Prostate gland (tissue), 2 donors: ENCODE measurements at regions not wholly inside any gene's neighbourhood (a gene's known extent, or its start where the extent isn't known, plus 50 kb on each side); places are given as distances from the start of the nearest gene placed in this dataset.

Experiments
- DNase-seq: peaks from one replicate; pipeline ENCODE4 v3.0.0-alpha.2; 2019; ENCODE audit warnings: low spot score
- H3K27ac ChIP-seq, 2 donors: fragments of 200-600 bp; sonication (generic); 2 replicates each; pipeline ENCODE4 v1.5.1; 2017 to 2019
- H3K27me3 ChIP-seq: fragments of 200-600 bp; sonication (generic); replicated peaks from 2 replicates; pipeline ENCODE4 v1.5.1; 2019; ENCODE audit not compliant: insufficient read depth
- H3K36me3 ChIP-seq, 2 donors: fragments of 200-600 bp; sonication (generic); 1 replicate in 1 of 2; 2 replicates in 1 of 2; pipeline versions ENCODE4 v1.5.1 to v1.8.1; 2017 to 2019
- H3K4me1 ChIP-seq: fragments of 200-600 bp; sonication (generic); replicated peaks from 2 replicates; pipeline ENCODE4 v1.5.1; 2019
- H3K4me3 ChIP-seq, 2 donors: fragments of 200-600 bp; sonication (generic); 2 replicates each; pipeline ENCODE4 v1.5.1; 2017 to 2019
- H3K9me3 ChIP-seq: fragments of 200-600 bp; sonication (generic); 2 replicates; pipeline ENCODE4 v1.5.1; 2017
- CTCF ChIP-seq, 4 experiments: fragments of 200-600 bp in 2 of 4; fragments of 450-650 bp in 2 of 4; sonication (generic) in 2 of 4; IDR thresholded peaks; 1 replicate in 3 of 4; 2 replicates in 1 of 4; pipeline ENCODE4 v1.5.1; 2016 to 2019; ENCODE audit warnings: antibody characterized with exemption in 4 of 4, mild to moderate bottlenecking in 2 of 4, moderate library complexity in 2 of 4
- POLR2A ChIP-seq: fragments of 450-650 bp; IDR thresholded peaks from one replicate; pipeline ENCODE4 v1.6.1; 2016; ENCODE audit warnings: antibody characterized with exemption, mild to moderate bottlenecking
- POLR2AphosphoS5 ChIP-seq: sonication (generic); formaldehyde crosslinking; IDR thresholded peaks from one replicate; pipeline ENCODE4 v1.6.1; 2017; ENCODE audit warnings: antibody characterized with exemption
- WGBS: methylation state at CpG from one replicate; pipeline ENCODE4 v1.1.5; 2018; 5-methylcytosine and 5-hydroxymethylcytosine counted together
- intact Hi-C: fragments of 100-400 bp; cut with DNase I; formaldehyde crosslinking; loops from one replicate; pipeline ENCODE4 v1.14.2; 2022

GRCh38 chr13:103517768-103518102, 451.5 kb upstream of the SLC10A2 start:
- H3K4me1 ChIP-seq, result no peaks in the 10 kb centered on the region
- H3K27ac ChIP-seq, result no peak overlapping the region
- intact Hi-C loops, result no loop called here
- no peaks in the 10 kb centered on the region for H3K36me3 ChIP-seq
- TF ChIP-seq POLR2A, result no peak
- TF ChIP-seq POLR2AphosphoS5, result no peak
- TF ChIP-seq CTCF (IDR thresholded peaks at IDR 0.05), result no peak
- DNase-seq, result no peak
- H3K9me3 ChIP-seq, result no peaks in the 10 kb centered on the region
- WGBS, result 81% methylated on average over 2 of the region's 2 CpGs
- no peaks in the 10 kb centered on the region for H3K27me3 ChIP-seq
- H3K4me3 ChIP-seq, result no peak overlapping the region

- H3K9me3 ChIP-seq, result no peaks in the 10 kb centered on the region
- intact Hi-C loops, result no loop called here
- 75% methylated on average over 3 of the region's 3 CpGs for WGBS
- DNase-seq, result no peak
- H3K4me1 ChIP-seq, result no peaks in the 10 kb centered on the region
- no peak overlapping the region for H3K4me3 ChIP-seq
- TF ChIP-seq POLR2A (no peak), POLR2AphosphoS5 (no peak)
- H3K27ac ChIP-seq, result no peak overlapping the region
- no peaks in the 10 kb centered on the region for H3K36me3 ChIP-seq
- no peaks in the 10 kb centered on the region for H3K27me3 ChIP-seq
Measured at GRCh38 chr13:103517066-103517767, 451.0 kb upstream of the SLC10A2 start.

- Histone ChIP-seq H3K27ac (no peak overlapping the region), H3K27me3 (no peaks in the 10 kb centered on the region), H3K36me3 (no peaks in the 10 kb centered on the region), H3K9me3 (no peaks in the 10 kb centered on the region), H3K4me1 (no peaks in the 10 kb centered on the region), H3K4me3 (no peak overlapping the region)
- 76% methylated on average over 6 of the region's 6 CpGs for WGBS
- no peak for DNase-seq
- TF ChIP-seq CTCF (IDR thresholded peaks at IDR 0.05), result no peak
- no peak for TF ChIP-seq POLR2A
- no peak for TF ChIP-seq POLR2AphosphoS5
- intact Hi-C loops, result no loop called here
Measured at GRCh38 chr13:103516015-103516795, 450.0 kb upstream of the SLC10A2 start.

- H3K9me3 ChIP-seq, result no peaks in the 10 kb centered on the region
- no peaks in the 10 kb centered on the region for H3K36me3 ChIP-seq
Measured at GRCh38 chr13:103515410-103515809, 449.2 kb upstream of the SLC10A2 start.

GRCh38 chr13:103514619-103515018, 448.4 kb upstream of the SLC10A2 start:
- intact Hi-C loops, result no loop called here
- no peaks in the 10 kb centered on the region for H3K9me3 ChIP-seq
- H3K27me3 ChIP-seq, result no peaks in the 10 kb centered on the region
- no peaks in the 10 kb centered on the region for H3K4me1 ChIP-seq
- TF ChIP-seq POLR2A (no peak), CTCF (IDR thresholded peaks at IDR 0.05) (no peak), POLR2AphosphoS5 (no peak)
- H3K36me3 ChIP-seq, result no peaks in the 10 kb centered on the region
- DNase-seq, result no peak
- H3K27ac ChIP-seq, result no peak overlapping the region
- H3K4me3 ChIP-seq, result no peak overlapping the region
- WGBS, result 23% methylated on average over 2 of the region's 2 CpGs

More at GRCh38 chr13:103515410-103515809, 449.2 kb upstream of the SLC10A2 start:
- H3K27ac ChIP-seq, result no peak overlapping the region
- intact Hi-C loops, result no loop called here
- no peak for DNase-seq
- no peak overlapping the region for H3K4me3 ChIP-seq
- no peaks in the 10 kb centered on the region for H3K27me3 ChIP-seq
- no peak for TF ChIP-seq POLR2A
- no peak for TF ChIP-seq POLR2AphosphoS5
- TF ChIP-seq CTCF (IDR thresholded peaks at IDR 0.05), result no peak
- 85% methylated on average over 3 of the region's 3 CpGs for WGBS
- H3K4me1 ChIP-seq, result no peaks in the 10 kb centered on the region
